T-helper 1 cell treated with Interleukin-12 subunit alpha and Interleukin-12 subunit beta and Interleukin-4 antibody, amounts not matched to agents 30 μg/mL and 1 μg/mL, for 36 hours (primary cell): ENCODE measurements at regions not wholly inside any gene's neighbourhood (a gene's known extent, or its start where the extent isn't known, plus 50 kb on each side); places are given as distances from the start of the nearest gene placed in this dataset.

ENCODE experiments used
- H3K27ac Mint-ChIP-seq: one replicate; pipeline ENCODE4 v1.8.0; 2021; ENCODE audit warnings: mild to moderate bottlenecking, mixed read lengths
- H3K27me3 Mint-ChIP-seq: one replicate; pipeline ENCODE4 v1.8.0; 2021; ENCODE audit warnings: low read depth, mixed read lengths
- H3K36me3 Mint-ChIP-seq: one replicate; pipeline ENCODE4 v1.8.0; 2021; ENCODE audit warnings: low read depth, mixed read lengths
- H3K4me1 Mint-ChIP-seq: one replicate; pipeline ENCODE4 v1.8.0; 2021; ENCODE audit warnings: low read depth, mixed read lengths
- H3K4me3 Mint-ChIP-seq: one replicate; pipeline ENCODE4 v1.8.0; 2021; ENCODE audit warnings: mild to moderate bottlenecking, moderate library complexity, mixed read lengths
- H3K9me3 Mint-ChIP-seq: one replicate; pipeline ENCODE4 v1.8.0; 2021; ENCODE audit warnings: mixed read lengths

- Mint-ChIP-seq H3K4me3 (no peak overlapping the region), H3K27ac (no peak overlapping the region), H3K27me3 (no peaks in the 10 kb centered on the region), H3K36me3 (no peaks in the 10 kb centered on the region), H3K4me1 (no peaks in the 10 kb centered on the region), H3K9me3 (peaks cover 22% of the 10 kb centered on the region)
Measured at GRCh38 chr13:85694992-85695391, 104.2 kb downstream of the SLITRK6 start.

DNA sequence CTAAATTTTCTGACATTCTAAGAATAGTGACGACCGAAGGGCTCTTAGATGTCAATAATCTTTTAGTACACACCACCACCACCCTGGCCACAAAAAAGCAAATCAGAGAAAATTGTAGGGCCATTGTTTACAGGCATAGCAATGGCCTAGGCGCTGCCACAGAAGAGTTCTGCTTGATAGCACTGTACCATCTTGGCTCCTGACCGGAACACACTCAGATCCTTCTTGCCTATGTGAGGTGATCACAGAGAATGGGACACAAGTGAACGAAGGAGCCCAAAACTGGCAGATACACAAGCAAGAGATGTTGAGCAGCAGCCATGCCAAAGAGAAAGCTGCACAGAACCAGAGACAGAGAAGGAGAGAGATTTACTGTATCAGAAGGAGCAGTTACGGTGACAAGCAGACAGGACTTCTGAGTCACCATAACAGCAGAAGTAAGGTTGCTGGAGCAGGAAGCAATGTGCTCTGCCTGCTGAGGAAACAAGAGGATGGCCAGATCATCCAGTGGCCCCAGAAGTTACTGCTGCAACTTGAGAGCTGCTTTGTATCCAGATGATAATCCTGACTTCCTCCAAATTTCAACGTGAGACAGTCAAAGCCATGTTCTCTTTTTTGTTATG lies 105.2 kb downstream of the SLITRK6 start:
- Mint-ChIP-seq H3K4me3 (no peak overlapping the region), H3K36me3 (no peaks in the 10 kb centered on the region), H3K4me1 (no peaks in the 10 kb centered on the region), H3K27ac (no peak overlapping the region), H3K9me3 (peaks cover 18% of the 10 kb centered on the region), H3K27me3 (no peaks in the 10 kb centered on the region)

DNA sequence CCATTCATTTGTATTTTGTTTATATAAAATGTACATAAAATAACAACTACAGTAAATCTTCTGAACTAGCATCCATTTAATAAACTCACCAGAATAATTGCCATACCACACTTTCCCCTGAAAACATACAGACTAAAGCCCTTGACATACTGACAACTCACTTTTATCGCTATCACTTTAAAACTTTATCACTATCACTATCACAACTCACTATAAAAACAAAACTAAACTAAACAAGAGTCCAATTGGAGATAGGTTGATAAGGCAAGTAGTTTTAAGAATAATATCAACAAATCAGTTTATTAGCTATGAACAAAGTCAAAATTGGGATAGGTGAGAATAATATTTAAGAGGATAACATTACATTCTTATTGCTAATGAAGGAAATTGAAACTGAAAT lies 108.9 kb downstream of the SLITRK6 start:
- H3K4me3 Mint-ChIP-seq, result no peak overlapping the region
- peaks cover 4% of the 10 kb centered on the region for H3K9me3 Mint-ChIP-seq
- H3K27me3 Mint-ChIP-seq, result no peaks in the 10 kb centered on the region
- no peak overlapping the region for H3K27ac Mint-ChIP-seq
- no peaks in the 10 kb centered on the region for H3K36me3 Mint-ChIP-seq
- no peaks in the 10 kb centered on the region for H3K4me1 Mint-ChIP-seq

GRCh38 chr13:85685436-85685835 lies 113.8 kb downstream of the SLITRK6 start:
- no peak overlapping the region for H3K4me3 Mint-ChIP-seq
- H3K4me1 Mint-ChIP-seq, result no peaks in the 10 kb centered on the region
- H3K9me3 Mint-ChIP-seq, result no peaks in the 10 kb centered on the region
- H3K36me3 Mint-ChIP-seq, result no peaks in the 10 kb centered on the region
- H3K27me3 Mint-ChIP-seq, result no peaks in the 10 kb centered on the region
- H3K27ac Mint-ChIP-seq, result no peak overlapping the region

- Mint-ChIP-seq H3K4me3 (no peak overlapping the region), H3K27me3 (no peaks in the 10 kb centered on the region), H3K9me3 (peaks cover 17% of the 10 kb centered on the region), H3K27ac (no peak overlapping the region), H3K4me1 (no peaks in the 10 kb centered on the region), H3K36me3 (no peaks in the 10 kb centered on the region)
Measured at GRCh38 chr13:85675151-85675907, 123.9 kb downstream of the SLITRK6 start.

- H3K4me1 Mint-ChIP-seq, result no peaks in the 10 kb centered on the region
- H3K27ac Mint-ChIP-seq, result no peak overlapping the region
- no peak overlapping the region for H3K4me3 Mint-ChIP-seq
- H3K36me3 Mint-ChIP-seq, result no peaks in the 10 kb centered on the region
- H3K27me3 Mint-ChIP-seq, result no peaks in the 10 kb centered on the region
- H3K9me3 Mint-ChIP-seq, result peaks cover 12% of the 10 kb centered on the region
Measured at GRCh38 chr13:85671336-85671735, 127.9 kb downstream of the SLITRK6 start.

DNA sequence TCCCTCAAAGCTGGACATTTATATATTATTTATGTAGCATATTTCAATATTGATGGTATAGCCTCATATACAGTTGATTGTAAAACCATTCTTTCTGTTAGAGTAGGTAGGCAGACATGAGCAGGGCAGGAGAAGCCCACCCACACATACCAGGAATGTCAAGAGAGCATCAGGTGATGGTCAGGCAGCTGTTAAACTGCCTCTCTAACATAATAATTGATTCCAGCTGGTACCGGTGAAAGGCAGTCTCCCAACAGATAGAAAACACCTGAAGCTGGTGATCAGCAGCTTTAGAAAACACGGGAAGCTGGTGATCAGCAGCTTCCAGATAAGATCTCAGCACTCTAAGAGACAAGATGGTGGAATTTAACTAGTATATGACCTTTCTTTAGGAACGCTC lies 132.9 kb downstream of the SLITRK6 start:
- peaks cover 4% of the 10 kb centered on the region for H3K9me3 Mint-ChIP-seq
- H3K4me1 Mint-ChIP-seq, result no peaks in the 10 kb centered on the region
- no peak overlapping the region for H3K4me3 Mint-ChIP-seq

DNA sequence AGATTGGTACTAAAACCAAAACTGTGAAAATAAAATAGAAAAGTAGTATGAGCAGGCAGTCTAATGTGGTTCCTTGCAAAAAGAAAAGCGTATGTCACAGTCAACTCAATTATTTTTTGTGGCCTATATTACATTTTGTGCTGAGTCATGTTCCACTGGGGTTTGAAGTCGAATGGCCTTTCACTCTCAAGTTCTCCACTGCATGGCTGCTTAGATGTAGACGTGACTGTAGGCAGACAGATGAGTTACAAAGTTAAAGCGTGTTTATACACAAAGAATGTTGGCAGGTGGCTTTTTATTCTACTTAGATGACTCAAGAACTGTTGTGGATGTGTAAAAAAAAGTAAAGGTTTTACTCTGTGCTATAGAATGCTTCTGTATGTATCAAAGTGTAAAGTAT lies 133.9 kb downstream of the SLITRK6 start:
- no peaks in the 10 kb centered on the region for H3K4me1 Mint-ChIP-seq

More for the DNA sequence above, 132.9 kb downstream of the SLITRK6 start:
- H3K36me3 Mint-ChIP-seq, result no peaks in the 10 kb centered on the region
- no peak overlapping the region for H3K27ac Mint-ChIP-seq
- H3K27me3 Mint-ChIP-seq, result no peaks in the 10 kb centered on the region

DNA sequence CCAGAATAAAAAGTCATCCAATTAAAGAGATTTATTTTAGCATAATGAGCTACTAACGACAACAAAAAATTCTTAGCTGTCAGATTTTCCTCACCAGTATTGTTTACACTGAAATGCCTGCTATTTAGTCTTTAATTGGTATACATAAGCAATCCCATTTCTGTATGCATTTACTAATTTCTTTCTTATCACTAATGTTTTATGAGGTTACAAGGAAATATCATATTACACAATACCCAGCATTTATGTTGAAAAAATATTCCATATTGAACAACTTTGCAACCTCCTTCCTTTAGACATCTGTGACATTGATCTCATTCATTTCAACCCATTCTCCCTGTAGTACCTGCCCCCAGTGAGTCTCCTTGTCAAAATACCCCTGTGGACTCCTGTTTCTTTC lies 135.4 kb downstream of the SLITRK6 start:
- peaks cover 4% of the 10 kb centered on the region for H3K9me3 Mint-ChIP-seq
- H3K27ac Mint-ChIP-seq, result no peak overlapping the region
- H3K27me3 Mint-ChIP-seq, result no peaks in the 10 kb centered on the region
- no peaks in the 10 kb centered on the region for H3K4me1 Mint-ChIP-seq
- H3K4me3 Mint-ChIP-seq, result no peak overlapping the region
- no peaks in the 10 kb centered on the region for H3K36me3 Mint-ChIP-seq

More for the DNA sequence above, 133.9 kb downstream of the SLITRK6 start:
- Mint-ChIP-seq H3K4me3 (no peak overlapping the region), H3K9me3 (peaks cover 4% of the 10 kb centered on the region), H3K36me3 (no peaks in the 10 kb centered on the region), H3K27me3 (no peaks in the 10 kb centered on the region), H3K27ac (no peak overlapping the region)

DNA sequence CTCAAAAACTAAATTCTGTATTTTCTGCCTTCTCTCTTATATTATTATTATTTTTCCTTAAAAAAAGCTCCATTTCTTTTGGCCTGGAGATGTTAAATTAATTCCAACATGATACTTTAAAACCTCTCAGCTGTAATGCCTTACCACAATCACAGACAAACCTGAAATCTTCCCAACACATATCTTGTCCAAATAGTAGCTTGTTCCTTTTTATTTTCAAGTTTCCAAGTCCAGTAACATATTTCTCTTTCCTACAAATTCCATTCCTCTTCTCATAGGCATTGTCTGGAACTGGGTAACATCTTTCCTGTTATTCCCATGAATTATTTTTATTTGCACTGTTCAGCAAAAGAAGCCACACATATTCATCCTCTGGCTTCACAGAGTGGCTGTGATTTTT lies 137.0 kb downstream of the SLITRK6 start:
- Mint-ChIP-seq H3K4me3 (no peak overlapping the region), H3K36me3 (no peaks in the 10 kb centered on the region), H3K9me3 (peaks cover 4% of the 10 kb centered on the region), H3K27me3 (no peaks in the 10 kb centered on the region), H3K4me1 (no peaks in the 10 kb centered on the region), H3K27ac (no peak overlapping the region)

- Mint-ChIP-seq H3K4me3 (no peak overlapping the region), H3K27ac (no peak overlapping the region), H3K9me3 (peaks cover 4% of the 10 kb centered on the region), H3K27me3 (no peaks in the 10 kb centered on the region), H3K36me3 (no peaks in the 10 kb centered on the region), H3K4me1 (no peaks in the 10 kb centered on the region)
Measured at GRCh38 chr13:85661675-85662074, 137.5 kb downstream of the SLITRK6 start.

DNA sequence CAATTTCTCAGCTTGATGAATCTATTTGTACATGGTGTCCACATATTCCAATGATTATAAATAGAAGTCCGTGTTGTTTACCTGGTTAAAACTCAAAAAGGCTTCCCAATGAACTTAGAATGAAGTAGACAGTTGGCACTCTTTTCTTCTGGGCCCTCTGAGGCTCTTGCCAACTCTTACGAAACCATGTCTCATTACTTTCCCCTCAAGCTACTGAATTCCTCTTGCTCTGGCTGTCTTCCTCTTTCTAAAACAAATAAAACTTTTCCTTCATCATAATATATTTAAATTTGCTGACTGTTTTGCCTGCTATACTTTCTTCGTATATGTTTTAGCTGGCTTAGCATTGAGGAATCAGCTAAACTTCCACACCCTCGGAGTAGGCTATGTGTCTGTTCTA lies 139.7 kb downstream of the SLITRK6 start:
- H3K27ac Mint-ChIP-seq, result no peak overlapping the region
- H3K27me3 Mint-ChIP-seq, result no peaks in the 10 kb centered on the region
- H3K4me1 Mint-ChIP-seq, result no peaks in the 10 kb centered on the region
- H3K36me3 Mint-ChIP-seq, result no peaks in the 10 kb centered on the region
- peaks cover 4% of the 10 kb centered on the region for H3K9me3 Mint-ChIP-seq
- H3K4me3 Mint-ChIP-seq, result no peak overlapping the region

- Mint-ChIP-seq H3K9me3 (peaks cover 4% of the 10 kb centered on the region), H3K4me1 (no peaks in the 10 kb centered on the region), H3K36me3 (no peaks in the 10 kb centered on the region), H3K27ac (no peak overlapping the region), H3K27me3 (no peaks in the 10 kb centered on the region), H3K4me3 (no peak overlapping the region)
Measured at GRCh38 chr13:85657942-85658341, 141.3 kb downstream of the SLITRK6 start.

GRCh38 chr13:85655040-85655439 lies 144.2 kb downstream of the SLITRK6 start:
- Mint-ChIP-seq H3K36me3 (no peaks in the 10 kb centered on the region), H3K27ac (no peak overlapping the region), H3K4me1 (no peaks in the 10 kb centered on the region), H3K4me3 (no peak overlapping the region), H3K9me3 (no peaks in the 10 kb centered on the region), H3K27me3 (no peaks in the 10 kb centered on the region)

DNA sequence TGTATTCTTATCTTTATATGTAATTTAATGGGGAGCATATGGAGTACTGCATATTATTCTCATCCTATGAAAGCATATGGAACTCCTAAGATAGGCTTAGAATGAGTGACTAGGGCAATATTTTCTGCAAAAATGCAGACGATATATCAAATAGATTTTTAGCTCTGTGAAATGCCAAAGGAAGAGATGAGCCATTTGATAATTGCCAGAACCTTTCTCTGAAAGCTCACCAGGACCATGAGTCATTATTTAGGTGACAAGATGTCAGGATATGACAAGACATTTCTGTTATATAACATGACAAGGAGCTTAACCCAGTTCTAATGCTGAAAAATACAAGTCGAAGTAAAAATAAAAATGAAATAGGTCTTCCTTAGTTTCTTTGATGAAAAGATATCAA lies 145.0 kb downstream of the SLITRK6 start:
- Mint-ChIP-seq H3K9me3 (no peaks in the 10 kb centered on the region), H3K27me3 (no peaks in the 10 kb centered on the region), H3K36me3 (no peaks in the 10 kb centered on the region), H3K27ac (no peak overlapping the region), H3K4me1 (no peaks in the 10 kb centered on the region), H3K4me3 (no peak overlapping the region)
